Brain microvascular endothelial cell (primary cell): ENCODE measurements at regions not wholly inside any gene's neighbourhood (a gene's known extent, or its start where the extent isn't known, plus 50 kb on each side); places are given as distances from the start of the nearest gene placed in this dataset.
"Not testable (repeated sequence)": the region's sequence is repeated elsewhere in the genome, so short reads cannot be mapped to it uniquely, and the experiment has no call there.

ENCODE experiments used
- DNase-seq: peaks from one replicate; pipeline ENCODE4 v3.0.0-alpha.2; 2020
- H3K27ac ChIP-seq: fragments of 250-450 bp; sonication (Bioruptor Pico); 2 replicates; pipeline ENCODE4 v1.5.1; 2020; ENCODE audit warnings: mild to moderate bottlenecking, moderate library complexity
- H3K27me3 ChIP-seq: fragments of 250-450 bp; sonication (Bioruptor Pico); replicated peaks from 2 replicates; pipeline ENCODE4 v1.5.1; 2020; ENCODE audit warnings: mild to moderate bottlenecking
- H3K36me3 ChIP-seq: fragments of 250-450 bp; sonication (Bioruptor Pico); replicated peaks from 2 replicates; pipeline ENCODE4 v1.5.1; 2020; ENCODE audit warnings: mild to moderate bottlenecking
- H3K4me3 ChIP-seq: 2 replicates; pipeline ENCODE4 v1.5.1; 2011; ENCODE audit warnings: low read depth, mild to moderate bottlenecking, control low read depth, low read length, moderate library complexity
- in situ Hi-C: cut with HindIII; loops from 2 replicates; pipeline ENCODE4 v1.10.0; 2017; ENCODE audit warnings: low sequenced_read_pairs, low pct_ligation_motif_present
- TF ChIP-seq, protein P1 (sequence below): IDR thresholded peaks from 2 replicates; pipeline ENCODE4 v1.5.1; 2011; ENCODE audit warnings: low read depth, mild to moderate bottlenecking, moderate library complexity, low read length, control low read depth, inconsistent platforms; ENCODE audit errors: missing control alignments

- Histone ChIP-seq H3K27ac (no peak overlapping the region), H3K27me3 (no peaks in the 10 kb centered on the region), H3K36me3 (no peaks in the 10 kb centered on the region), H3K4me3 (no peak overlapping the region)
- in situ Hi-C loops = no loop called here
- TF ChIP-seq, protein P1, sequence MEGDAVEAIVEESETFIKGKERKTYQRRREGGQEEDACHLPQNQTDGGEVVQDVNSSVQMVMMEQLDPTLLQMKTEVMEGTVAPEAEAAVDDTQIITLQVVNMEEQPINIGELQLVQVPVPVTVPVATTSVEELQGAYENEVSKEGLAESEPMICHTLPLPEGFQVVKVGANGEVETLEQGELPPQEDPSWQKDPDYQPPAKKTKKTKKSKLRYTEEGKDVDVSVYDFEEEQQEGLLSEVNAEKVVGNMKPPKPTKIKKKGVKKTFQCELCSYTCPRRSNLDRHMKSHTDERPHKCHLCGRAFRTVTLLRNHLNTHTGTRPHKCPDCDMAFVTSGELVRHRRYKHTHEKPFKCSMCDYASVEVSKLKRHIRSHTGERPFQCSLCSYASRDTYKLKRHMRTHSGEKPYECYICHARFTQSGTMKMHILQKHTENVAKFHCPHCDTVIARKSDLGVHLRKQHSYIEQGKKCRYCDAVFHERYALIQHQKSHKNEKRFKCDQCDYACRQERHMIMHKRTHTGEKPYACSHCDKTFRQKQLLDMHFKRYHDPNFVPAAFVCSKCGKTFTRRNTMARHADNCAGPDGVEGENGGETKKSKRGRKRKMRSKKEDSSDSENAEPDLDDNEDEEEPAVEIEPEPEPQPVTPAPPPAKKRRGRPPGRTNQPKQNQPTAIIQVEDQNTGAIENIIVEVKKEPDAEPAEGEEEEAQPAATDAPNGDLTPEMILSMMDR = no peak
- DNase-seq = no peak
Measured at GRCh38 chr2:51920509-51920908, 888.6 kb upstream of the NRXN1 start.

DNA sequence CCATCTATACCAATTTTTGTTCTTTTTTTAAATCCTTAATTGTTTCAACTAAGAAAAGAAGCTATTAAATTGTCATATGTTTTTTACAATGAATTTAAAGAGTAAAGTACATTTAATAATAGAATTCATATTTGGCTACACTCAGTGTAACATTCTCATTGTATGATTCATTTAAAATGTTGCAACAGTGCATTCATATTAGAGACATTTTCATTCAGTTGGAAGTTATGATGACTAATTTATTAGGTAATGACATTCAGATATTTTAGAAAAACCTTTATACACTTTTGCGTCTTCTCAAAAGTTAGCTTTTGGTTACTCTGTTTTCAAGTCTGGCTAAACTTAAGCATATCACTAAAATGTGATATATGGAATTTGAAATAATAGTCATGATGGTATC, 887.5 kb upstream of the NRXN1 start:
- Histone ChIP-seq H3K27me3 (no peaks in the 10 kb centered on the region), H3K36me3 (no peaks in the 10 kb centered on the region), H3K27ac (no peak overlapping the region), H3K4me3 (no peak overlapping the region)
- TF ChIP-seq, protein P1 = no peak
- in situ Hi-C loops = no loop called here
- no peak for DNase-seq

GRCh38 chr2:51918113-51918512, 886.2 kb upstream of the NRXN1 start:
- Histone ChIP-seq H3K27me3 (no peaks in the 10 kb centered on the region), H3K36me3 (no peaks in the 10 kb centered on the region), H3K4me3 (no peak overlapping the region), H3K27ac (no peak overlapping the region)
- DNase-seq = no peak
- TF ChIP-seq, protein P1 = no peak
- in situ Hi-C loops = no loop called here

DNA sequence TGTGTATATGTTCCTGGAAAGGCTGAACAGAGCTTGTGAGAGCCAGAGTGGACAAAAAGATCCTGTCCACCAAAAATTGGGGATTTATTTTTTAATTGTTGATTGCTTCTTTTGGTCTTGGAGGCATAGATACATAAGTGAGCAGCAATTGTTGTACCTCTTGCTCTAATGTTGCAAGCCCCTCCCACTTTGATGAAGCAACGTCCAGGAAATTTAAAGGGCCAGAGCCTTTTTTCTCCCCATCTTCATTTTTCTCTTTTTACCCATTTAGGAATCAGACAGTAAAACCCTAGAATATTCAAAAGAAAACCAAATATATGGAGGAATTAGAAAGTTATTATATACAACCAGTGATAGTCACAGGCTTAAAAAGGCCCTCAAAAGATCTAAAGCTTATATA, 871.8 kb upstream of the NRXN1 start:
- DNase-seq = no peak
- Histone ChIP-seq H3K36me3 (no peaks in the 10 kb centered on the region), H3K27ac (no peak overlapping the region), H3K27me3 (no peaks in the 10 kb centered on the region), H3K4me3 (no peak overlapping the region)
- TF ChIP-seq, protein P1 = no peak
- in situ Hi-C loops = no loop called here

- in situ Hi-C loops = no loop called here
- TF ChIP-seq, protein P1 = no peak
Measured at GRCh38 chr2:51899643-51900042, 867.7 kb upstream of the NRXN1 start.

GRCh38 chr2:51894584-51894983, 862.7 kb upstream of the NRXN1 start:
- H3K4me3 ChIP-seq, DNase-seq, H3K27me3 ChIP-seq, H3K27ac ChIP-seq, H3K36me3 ChIP-seq, in situ Hi-C loops: not testable (repeated sequence)

More at GRCh38 chr2:51899643-51900042, 867.7 kb upstream of the NRXN1 start:
- H3K4me3 ChIP-seq = no peak overlapping the region
- H3K27ac ChIP-seq = no peak overlapping the region
- no peaks in the 10 kb centered on the region for H3K27me3 ChIP-seq
- DNase-seq = no peak
- H3K36me3 ChIP-seq = no peaks in the 10 kb centered on the region

DNA sequence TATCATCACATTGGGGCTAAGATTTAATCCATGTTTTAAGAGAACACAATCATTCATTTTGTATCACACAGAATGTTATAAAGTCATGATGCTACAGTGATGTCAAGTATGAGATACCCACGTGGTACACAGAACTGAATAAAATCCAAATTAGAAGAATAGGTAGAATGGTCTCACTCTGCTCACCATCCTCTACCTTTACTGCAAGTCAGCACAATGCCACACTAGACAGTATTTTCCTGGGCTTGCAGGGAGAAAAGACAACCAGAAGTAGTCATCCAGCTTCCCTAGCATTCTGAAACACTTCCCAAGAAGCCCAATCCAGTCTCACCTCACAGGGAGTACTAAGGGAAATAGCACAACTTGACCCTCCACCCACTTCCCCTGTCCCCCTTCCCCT, 856.2 kb upstream of the NRXN1 start:
- no peaks in the 10 kb centered on the region for H3K36me3 ChIP-seq
- TF ChIP-seq, protein P1 = no peak
- H3K27me3 ChIP-seq = no peaks in the 10 kb centered on the region
- no peak overlapping the region for H3K4me3 ChIP-seq
- no peak for DNase-seq
- no peak overlapping the region for H3K27ac ChIP-seq
- in situ Hi-C loops = no loop called here
